ENCODE measurements at regions not wholly inside any gene's neighbourhood (a gene's known extent, or its start where the extent isn't known, plus 50 kb on each side); places are given as distances from the start of the nearest gene placed in this dataset.

- DNase-seq (ENCODE audit: low read depth in 4 of 4, low spot score in 3 of 4): no peak
Measured at GRCh38 chr2:239609607-239610310, 208.9 kb upstream of the HDAC4 start.

- no peak for DNase-seq (ENCODE audit: low read depth in 4 of 4, low spot score in 3 of 4)
Measured at GRCh38 chr2:239609162-239609561, 208.3 kb upstream of the HDAC4 start.

DNA sequence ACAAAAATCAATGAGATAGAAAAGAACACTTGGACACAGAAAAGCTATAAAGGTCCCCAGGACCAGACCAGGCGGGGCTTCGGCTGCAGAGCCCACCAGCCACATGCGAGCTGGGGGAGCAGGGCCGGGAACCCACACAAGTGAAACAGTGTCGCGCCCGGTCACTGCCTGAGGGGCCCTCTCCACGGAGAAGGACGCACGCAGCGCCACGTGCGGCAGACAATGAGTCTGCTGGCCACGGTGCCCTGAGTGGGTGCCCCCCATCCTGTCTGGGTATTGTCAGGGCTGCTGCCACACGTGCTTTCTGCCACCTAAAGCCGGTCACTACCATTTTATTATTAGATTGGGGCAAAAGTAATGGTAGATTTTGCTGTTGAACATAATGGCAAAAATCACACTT is 207.9 kb upstream of the HDAC4 start:
- no peak for DNase-seq (ENCODE audit: low read depth in 4 of 4, low spot score in 3 of 4)

- no peak for DNase-seq (ENCODE audit: low read depth in 4 of 4, low spot score in 3 of 4)
Measured at GRCh38 chr2:239608260-239608659, 207.4 kb upstream of the HDAC4 start.

DNA sequence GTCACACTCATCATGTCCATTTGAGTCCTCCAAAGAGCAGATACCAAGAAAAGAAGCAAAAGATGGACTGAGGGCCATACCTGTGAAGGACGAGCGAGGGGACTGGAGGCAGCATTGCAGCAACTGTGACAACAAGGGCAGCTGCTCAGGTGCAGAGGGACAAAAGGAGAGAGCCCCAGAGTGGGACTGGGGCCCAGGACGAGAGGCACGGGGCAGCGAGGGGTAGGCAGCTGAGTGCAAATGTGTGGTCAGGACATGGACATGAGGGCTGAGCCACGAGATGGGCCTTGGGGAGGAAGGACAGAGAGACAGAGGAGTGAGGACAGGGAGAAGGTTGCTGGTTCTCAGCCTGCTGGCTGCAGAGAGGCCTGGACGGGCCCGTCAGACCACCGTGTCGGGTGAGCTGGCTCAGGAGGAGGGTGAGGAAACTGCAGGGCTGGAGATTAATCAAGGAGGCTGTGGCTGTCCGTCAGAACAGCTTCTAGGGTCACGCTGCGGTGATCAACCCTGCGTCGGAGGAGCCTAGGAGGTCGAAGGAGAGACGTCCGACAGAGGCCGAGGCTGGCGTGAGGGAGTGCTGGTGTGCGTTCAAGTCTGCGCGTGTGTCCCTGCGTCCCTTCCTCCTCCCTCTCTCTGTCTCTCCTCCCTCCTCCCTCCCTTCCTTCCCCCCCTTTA is 206.8 kb upstream of the HDAC4 start:
- peak in 2 of 4 donors; percentile 10 to 15 for DNase-seq (ENCODE audit: low read depth in 4 of 4, low spot score in 3 of 4)

- DNase-seq (ENCODE audit: low read depth in 4 of 4, low spot score in 3 of 4): no peak
Measured at GRCh38 chr2:239606741-239607516, 206.1 kb upstream of the HDAC4 start.

DNA sequence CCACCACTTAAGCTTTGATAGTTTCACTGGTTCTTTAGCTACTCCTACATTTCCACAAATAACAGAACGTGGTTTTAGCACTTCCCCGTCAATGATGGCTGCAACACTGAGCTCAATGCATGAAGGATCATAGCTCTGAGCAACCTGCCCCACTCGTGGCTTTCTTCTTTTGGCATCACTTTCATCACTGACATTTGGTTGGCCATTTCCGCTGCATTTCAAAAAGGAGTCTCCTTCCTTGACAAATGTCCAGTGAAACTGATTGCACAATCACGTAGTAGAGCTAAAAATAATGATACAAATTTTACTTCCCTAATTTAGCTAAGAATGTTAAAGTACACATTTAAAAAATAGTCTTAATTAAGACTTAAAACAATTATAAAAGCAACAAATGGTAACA is 205.2 kb upstream of the HDAC4 start:
- no peak for DNase-seq (ENCODE audit: low read depth in 4 of 4, low spot score in 3 of 4)

DNA sequence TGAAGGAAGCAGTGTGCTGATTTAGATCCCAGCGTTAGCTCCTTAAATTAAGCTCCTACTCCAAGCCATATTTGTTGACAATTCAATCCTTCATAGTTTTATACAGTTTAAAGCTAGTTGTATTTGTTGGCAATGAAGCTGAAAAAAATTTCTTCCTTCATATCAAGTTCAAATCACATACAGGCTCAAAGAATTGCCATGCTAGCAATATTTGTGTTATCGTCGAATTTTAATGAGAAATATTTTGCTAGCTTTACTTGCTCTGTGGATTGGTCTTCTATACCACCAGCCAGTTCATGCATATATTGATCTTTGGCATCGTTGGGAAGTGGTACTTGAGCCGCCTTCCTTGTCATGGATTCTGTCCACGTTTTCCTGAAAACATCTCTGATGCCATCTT is 204.6 kb upstream of the HDAC4 start:
- no peak for DNase-seq (ENCODE audit: low read depth in 4 of 4, low spot score in 3 of 4)

DNA sequence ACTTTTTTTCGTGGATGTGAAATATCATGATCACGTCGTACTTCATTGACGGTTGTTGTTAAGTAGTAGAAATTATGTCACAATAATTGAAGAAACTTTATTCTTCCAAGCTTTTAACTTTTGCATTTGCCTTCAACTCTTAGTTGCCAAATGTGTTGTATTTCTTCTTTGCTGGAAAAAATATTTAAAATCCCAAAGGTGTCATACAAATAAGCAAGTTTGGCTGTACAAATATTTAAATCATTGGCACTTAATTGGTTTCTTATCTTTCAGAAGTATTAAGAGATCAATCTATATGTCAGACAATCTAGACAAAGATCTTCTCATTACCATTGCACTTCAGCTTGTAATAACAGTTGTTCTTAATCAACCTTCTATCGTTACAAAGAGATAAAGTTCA is 204.0 kb upstream of the HDAC4 start:
- DNase-seq (ENCODE audit: low read depth in 4 of 4, low spot score in 3 of 4): no peak

GRCh38 chr2:239603411-239604356 is 202.9 kb upstream of the HDAC4 start:
- DNase-seq (ENCODE audit: low read depth in 4 of 4, low spot score in 3 of 4): no peak

DNA sequence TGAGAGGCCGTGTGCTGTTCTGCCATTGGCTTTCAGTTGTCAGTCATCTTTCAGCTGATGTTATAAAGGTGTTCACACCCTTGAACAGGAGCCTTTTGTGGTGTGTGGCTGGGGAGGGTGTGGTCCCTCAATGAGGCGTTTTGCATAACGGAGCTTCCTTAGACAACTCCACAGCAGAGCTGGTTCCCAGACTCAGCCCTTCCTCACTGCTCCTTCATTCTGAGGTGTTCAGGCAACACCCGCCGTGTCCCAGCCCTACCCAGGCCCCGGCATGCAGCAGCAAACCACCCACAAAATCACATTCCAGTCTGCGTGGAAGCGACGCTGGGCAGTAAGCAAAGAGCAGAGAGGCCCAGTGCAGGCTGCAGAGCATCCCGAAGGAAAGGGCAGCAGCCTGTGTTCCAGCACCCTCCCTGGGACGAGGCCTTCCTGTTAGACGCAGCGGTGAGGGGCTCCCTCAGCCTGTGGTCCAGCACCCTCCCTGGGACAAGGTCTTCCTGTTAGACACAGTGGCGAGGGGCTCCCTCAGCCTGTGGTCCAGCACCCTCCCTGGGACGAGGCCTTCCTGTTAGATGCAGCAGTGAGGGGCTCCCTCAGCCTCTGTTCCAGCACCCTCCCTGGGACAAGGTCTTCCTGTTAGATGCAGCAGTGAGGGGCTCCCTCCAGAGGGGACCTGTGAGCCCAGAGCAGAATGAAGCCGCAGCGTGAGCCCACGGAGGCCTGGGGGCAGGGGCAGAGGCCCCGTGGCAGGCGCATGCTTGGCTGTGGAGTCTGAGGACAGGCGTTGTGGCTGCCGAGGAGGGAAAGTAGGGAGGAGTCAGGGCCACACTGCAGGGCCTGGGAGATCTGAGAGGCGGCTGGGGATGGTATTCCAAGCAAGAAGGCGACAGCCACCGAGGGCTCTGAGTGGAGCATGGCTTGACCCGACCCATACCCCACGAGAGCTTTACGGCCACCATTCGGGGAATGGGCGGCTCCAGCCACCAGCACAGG is 201.8 kb upstream of the HDAC4 start:
- no peak for DNase-seq (ENCODE audit: low read depth in 4 of 4, low spot score in 3 of 4)

DNA sequence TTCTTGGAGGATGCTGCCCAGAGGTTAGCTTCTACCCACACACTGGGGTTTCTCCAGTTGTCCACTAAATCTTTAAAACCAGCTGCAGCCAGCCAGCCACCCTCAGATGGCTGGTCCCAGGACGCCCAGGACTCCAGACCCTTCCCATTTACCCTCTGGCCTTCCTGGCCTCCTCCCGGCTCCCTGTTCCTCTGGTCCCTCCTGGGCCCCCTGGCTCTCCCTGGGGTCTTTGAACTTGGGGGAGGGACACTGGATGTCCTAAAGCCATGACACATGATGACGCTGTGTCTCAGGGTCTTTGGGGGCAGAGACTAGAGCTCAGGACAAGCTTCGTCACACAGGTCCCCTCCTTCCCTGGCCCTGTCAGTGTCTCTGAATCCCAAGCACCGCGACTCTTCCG is 201.1 kb upstream of the HDAC4 start:
- no peak for DNase-seq (ENCODE audit: low read depth in 4 of 4, low spot score in 3 of 4)

DNA sequence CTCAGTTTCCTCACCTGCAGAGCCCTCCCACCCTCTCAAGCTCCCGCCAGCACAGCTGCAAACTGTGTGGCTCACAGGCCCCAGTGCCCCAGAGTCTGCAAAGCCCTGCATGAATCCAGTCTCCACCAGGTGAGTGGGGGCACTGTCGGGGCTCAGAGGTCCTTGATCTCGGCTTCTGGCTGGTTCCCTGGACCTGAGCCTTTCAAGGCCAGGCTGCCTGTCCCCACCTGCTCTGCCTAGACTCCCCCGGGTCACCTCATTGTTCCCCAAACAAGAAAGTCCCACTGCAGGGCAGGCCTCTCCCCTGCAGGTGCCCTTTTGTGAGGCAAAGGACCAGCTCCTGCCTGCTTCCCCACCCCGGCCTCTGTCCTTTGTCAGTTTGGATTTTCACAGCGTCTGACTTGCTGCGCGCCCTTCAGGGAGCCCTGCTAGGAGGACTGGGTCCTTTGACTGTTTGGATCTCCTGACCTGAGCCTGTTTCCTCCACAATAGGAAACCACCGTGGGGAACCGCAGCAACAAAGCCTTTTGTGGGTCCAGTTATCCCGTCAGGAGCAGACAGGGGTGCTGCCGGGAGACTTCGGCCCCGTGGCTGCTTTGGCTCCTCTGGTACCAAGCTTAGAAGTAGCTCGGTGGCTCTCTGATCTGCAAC is 200.5 kb upstream of the HDAC4 start:
- no peak for DNase-seq (ENCODE audit: low read depth in 4 of 4, low spot score in 3 of 4)

GRCh38 chr2:239600650-239601049 is 199.8 kb upstream of the HDAC4 start:
- DNase-seq (ENCODE audit: low read depth in 4 of 4, low spot score in 3 of 4): no peak

DNA sequence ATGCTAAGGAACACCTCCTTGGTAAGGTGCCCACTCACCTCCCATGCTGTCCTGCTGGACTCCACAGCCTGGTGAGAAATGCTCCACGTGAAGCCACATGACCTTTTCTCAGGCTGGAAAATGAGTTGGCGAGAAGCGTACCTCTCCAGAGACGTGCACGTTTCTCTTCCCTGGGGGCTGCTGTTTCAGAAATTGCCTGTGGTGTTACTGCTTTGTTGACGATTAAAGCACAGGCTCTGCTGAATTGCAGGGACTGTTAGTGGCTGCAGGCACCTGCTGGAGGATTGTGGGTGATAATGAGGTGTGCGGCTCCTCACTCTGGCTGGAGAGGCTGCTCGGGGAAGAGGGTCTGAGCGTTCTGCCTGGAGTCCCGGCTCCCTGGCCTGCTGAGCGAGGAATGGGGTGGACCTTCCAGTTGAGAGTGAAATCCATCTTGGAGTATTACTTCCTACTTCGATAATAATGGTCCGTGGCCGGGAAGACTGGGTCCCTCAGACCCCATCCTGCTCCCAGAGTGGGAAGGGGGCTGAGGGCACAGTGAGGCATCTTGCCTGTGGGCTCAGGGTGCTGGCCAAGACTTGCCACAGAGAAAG is 199.3 kb upstream of the HDAC4 start:
- DNase-seq (ENCODE audit: low read depth in 4 of 4, low spot score in 3 of 4): no peak

- DNase-seq (ENCODE audit: low read depth in 4 of 4, low spot score in 3 of 4): no peak
Measured at GRCh38 chr2:239599299-239599698, 198.5 kb upstream of the HDAC4 start.

DNA sequence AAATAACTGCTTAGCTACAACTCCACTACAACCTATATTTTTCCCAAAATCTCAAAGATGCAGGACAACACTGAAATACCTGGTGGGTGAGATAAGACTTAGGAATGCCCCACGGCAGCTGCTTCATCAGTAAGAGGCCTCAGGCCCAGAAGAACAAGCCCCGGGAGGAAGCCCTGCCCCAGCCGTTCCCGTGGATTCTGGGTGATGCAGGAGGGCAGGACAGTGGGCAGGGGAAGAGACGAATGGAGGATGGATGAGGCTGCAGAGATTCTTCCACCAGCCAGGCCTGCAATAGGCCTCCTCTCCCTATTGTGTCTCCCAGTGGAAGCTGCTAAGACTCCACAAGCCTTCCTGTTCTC is 197.9 kb upstream of the HDAC4 start:
- no peak for DNase-seq (ENCODE audit: low read depth in 4 of 4, low spot score in 3 of 4)

DNA sequence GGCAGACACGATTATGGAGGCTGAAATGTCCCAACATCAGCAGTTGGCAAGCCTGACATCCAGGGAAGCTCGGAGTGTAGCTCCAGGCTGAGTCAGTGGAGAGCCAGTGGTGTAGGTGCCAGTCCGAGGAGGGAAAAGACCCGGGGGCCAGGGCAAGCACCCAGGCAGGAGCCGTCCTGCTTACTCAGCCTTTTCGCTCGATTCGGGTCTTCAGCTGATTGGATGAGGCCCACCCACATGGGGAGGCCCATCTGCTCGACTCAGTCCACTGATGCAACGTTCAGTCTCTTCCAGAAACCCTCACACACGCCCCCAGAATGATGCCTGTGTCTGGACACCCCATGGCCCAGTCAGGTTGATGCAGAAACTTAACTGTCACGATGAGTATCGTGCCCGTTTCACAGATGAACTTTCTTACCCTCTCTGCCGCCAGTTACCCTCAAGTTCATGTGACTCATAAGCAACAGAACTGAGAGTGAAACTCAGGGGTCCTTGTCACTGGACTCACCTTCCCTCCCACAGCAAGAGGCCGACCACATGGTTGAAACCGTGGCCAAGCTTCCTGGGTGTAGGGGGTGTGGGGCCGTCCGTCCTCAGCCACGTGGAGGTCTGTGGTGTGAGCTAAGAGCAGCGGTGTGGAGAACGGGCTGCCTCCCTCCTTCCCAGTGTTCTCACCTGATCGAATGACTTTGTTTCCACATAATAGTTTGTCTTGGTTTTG is 197.4 kb upstream of the HDAC4 start:
- DNase-seq (ENCODE audit: low read depth in 4 of 4, low spot score in 3 of 4): no peak

Data from left renal pelvis (tissue), 4 donors.